ENCODE measurements at regions not wholly inside any gene's neighbourhood (a gene's known extent, or its start where the extent isn't known, plus 50 kb on each side); places are given as distances from the start of the nearest gene placed in this dataset.
"Not testable (repeated sequence)": the region's sequence is repeated elsewhere in the genome, so short reads cannot be mapped to it uniquely, and the experiment has no call there.

DNA sequence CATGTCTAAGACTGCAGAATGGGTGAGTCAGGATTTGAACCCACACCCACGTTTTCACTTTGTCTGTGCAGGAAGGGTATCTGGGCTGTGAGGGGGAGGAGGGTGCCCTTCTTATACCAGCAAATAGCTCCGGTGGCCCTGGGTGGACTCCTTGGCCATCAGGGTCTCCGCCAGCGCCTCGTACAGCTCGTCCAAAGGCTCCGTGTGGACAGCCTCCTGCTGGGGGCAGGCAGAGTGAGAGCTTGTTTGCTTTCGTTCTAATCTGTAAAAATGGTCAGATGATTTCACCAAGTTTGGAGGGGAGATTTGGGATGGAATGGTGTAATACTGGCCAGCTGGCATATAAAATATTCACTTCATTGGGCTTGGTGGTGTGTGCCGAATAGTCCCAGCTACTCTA is 111.7 kb upstream of the CCZ1B start:
- not testable (repeated sequence) for TF ChIP-seq CTCF, EP300, POLR2A (IDR thresholded peaks at IDR 0.05)

Data from ovary (tissue), 3 donors.